ENCODE measurements at regions not wholly inside any gene's neighbourhood (a gene's known extent, or its start where the extent isn't known, plus 50 kb on each side); places are given as distances from the start of the nearest gene placed in this dataset.

- no peak for TF ChIP-seq E2F6 (IDR thresholded peaks at IDR 0.05; ENCODE audit: borderline replicate concordance, low read depth)
- no peak for TF ChIP-seq REST (IDR thresholded peaks at IDR 0.05)
- no peak for TF ChIP-seq JUNB (IDR thresholded peaks at IDR 0.05)
- TF ChIP-seq GATA3 (IDR thresholded peaks at IDR 0.05; ENCODE audit: borderline replicate concordance), result no peak
- no peak for TF ChIP-seq POLR2A (IDR thresholded peaks at IDR 0.05; ENCODE audit: low read length)
- no peak for TF ChIP-seq RCOR1 (IDR thresholded peaks at IDR 0.05; ENCODE audit: low read depth, low read length)
- no peak for TF ChIP-seq CTCF (IDR thresholded peaks at IDR 0.05)
- no peak for TF ChIP-seq EP300 (IDR thresholded peaks at IDR 0.05)
Observed at GRCh38 chr20:60362531-60362930, 404.3 kb downstream of the CDH26 start.
